Activated CD4-positive, alpha-beta T cell treated with anti-CD3 and anti-CD28 coated beads, Interleukin-2, amount 50 U/mL, for 4 hours (primary cell): ENCODE measurements at regions not wholly inside any gene's neighbourhood (a gene's known extent, or its start where the extent isn't known, plus 50 kb on each side); places are given as distances from the start of the nearest gene placed in this dataset.
A peak's percentile ranks its signal among the peaks of the same experiment; 100 is the strongest.
"Not testable (repeated sequence)": the region's sequence is repeated elsewhere in the genome, so short reads cannot be mapped to it uniquely, and the experiment has no call there.

ENCODE experiments used
- DNase-seq, 2 experiments: peaks; one replicate each; pipeline ENCODE4 v3.0.0-alpha.2; 2020

GRCh38 chr15:38818157-38818790, 253.7 kb upstream of the RASGRP1 start:
- DNase-seq = no peak

- DNase-seq = no peak
Measured at GRCh38 chr15:38819387-38819950, 254.9 kb upstream of the RASGRP1 start.

- no peak for DNase-seq
Measured at GRCh38 chr15:38823263-38823662, 258.6 kb upstream of the RASGRP1 start.

GRCh38 chr15:38824719-38825118, 260.1 kb upstream of the RASGRP1 start:
- no peak for DNase-seq

GRCh38 chr15:38826880-38827279, 262.3 kb upstream of the RASGRP1 start:
- no peak for DNase-seq

- no peak for DNase-seq
Measured at GRCh38 chr15:38828031-38828532, 263.5 kb upstream of the RASGRP1 start.

GRCh38 chr15:38829086-38829485, 264.5 kb upstream of the RASGRP1 start:
- DNase-seq = no peak

GRCh38 chr15:38842226-38842625, 277.6 kb upstream of the RASGRP1 start:
- no peak for DNase-seq

- DNase-seq = no peak
Measured at GRCh38 chr15:38843051-38843501, 278.5 kb upstream of the RASGRP1 start.

- DNase-seq = no peak
Measured at GRCh38 chr15:38843736-38844590, 279.3 kb upstream of the RASGRP1 start.

GRCh38 chr15:38844736-38845135, 280.1 kb upstream of the RASGRP1 start:
- no peak for DNase-seq

- DNase-seq = no peak
Measured at GRCh38 chr15:38846346-38846745, 281.7 kb upstream of the RASGRP1 start.

GRCh38 chr15:38847666-38848065, 283.1 kb upstream of the RASGRP1 start:
- no peak for DNase-seq

- DNase-seq = no peak
Measured at GRCh38 chr15:38849046-38849445, 284.4 kb upstream of the RASGRP1 start.

GRCh38 chr15:38852188-38852587, 287.6 kb upstream of the RASGRP1 start:
- not testable (repeated sequence) for DNase-seq

- peak; percentile 17 to 19 for DNase-seq
Measured at GRCh38 chr15:38853608-38854007, 289.0 kb upstream of the RASGRP1 start.

GRCh38 chr15:38854506-38854905, 289.9 kb upstream of the RASGRP1 start:
- no peak for DNase-seq

- DNase-seq = no peak
Measured at GRCh38 chr15:38857814-38858213, 293.2 kb upstream of the RASGRP1 start.

- no peak for DNase-seq
Measured at GRCh38 chr15:38859574-38859973, 295.0 kb upstream of the RASGRP1 start.

- no peak for DNase-seq
Measured at GRCh38 chr15:38860253-38860652, 295.6 kb upstream of the RASGRP1 start.

GRCh38 chr15:38860674-38861073, 296.1 kb upstream of the RASGRP1 start:
- no peak for DNase-seq

GRCh38 chr15:38861108-38861507, 296.5 kb upstream of the RASGRP1 start:
- DNase-seq = no peak

GRCh38 chr15:38862099-38862498, 297.5 kb upstream of the RASGRP1 start:
- DNase-seq = no peak

- DNase-seq = no peak
Measured at GRCh38 chr15:38863381-38863780, 298.8 kb upstream of the RASGRP1 start.
